Fibroblast of the aortic adventitia (primary cell): ENCODE measurements at regions not wholly inside any gene's neighbourhood (a gene's known extent, or its start where the extent isn't known, plus 50 kb on each side); places are given as distances from the start of the nearest gene placed in this dataset.

Experiments used
- DNase-seq: peaks from one replicate; pipeline ENCODE4 v3.0.0-alpha.2; 2010; ENCODE audit warnings: low read depth
- H3K4me3 ChIP-seq: 2 replicates; pipeline ENCODE4 v1.5.1; 2011; ENCODE audit warnings: low read depth, mild to moderate bottlenecking, control low read depth, low read length, moderate library complexity
- TF ChIP-seq, protein P1 (sequence below): IDR thresholded peaks from 2 replicates; pipeline ENCODE4 v1.5.1; 2011; ENCODE audit warnings: mild to moderate bottlenecking, low read length, control low read depth, inconsistent platforms; ENCODE audit not compliant: insufficient read depth

DNA sequence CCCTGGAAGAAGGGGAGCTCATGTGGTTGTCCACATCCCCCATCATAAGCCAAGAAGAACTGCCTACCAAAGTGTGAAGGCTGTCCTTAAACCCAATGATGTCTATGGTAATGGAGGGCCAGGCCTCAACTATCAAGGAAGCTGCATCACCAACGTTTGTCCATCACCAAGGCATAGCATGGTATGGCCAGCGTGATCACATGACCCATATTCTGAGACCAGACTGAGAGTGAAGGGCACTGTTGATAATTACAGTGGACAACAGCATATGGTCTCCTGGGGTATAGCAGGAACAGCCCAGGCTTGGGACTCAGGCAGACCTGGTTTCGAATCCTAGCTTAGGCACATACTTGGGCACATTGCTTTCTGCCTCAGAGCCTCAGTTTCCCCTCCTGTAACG, 218.2 kb upstream of the RREB1 start:
- no peak for DNase-seq
- H3K4me3 ChIP-seq = no peak overlapping the region
- TF ChIP-seq, protein P1, sequence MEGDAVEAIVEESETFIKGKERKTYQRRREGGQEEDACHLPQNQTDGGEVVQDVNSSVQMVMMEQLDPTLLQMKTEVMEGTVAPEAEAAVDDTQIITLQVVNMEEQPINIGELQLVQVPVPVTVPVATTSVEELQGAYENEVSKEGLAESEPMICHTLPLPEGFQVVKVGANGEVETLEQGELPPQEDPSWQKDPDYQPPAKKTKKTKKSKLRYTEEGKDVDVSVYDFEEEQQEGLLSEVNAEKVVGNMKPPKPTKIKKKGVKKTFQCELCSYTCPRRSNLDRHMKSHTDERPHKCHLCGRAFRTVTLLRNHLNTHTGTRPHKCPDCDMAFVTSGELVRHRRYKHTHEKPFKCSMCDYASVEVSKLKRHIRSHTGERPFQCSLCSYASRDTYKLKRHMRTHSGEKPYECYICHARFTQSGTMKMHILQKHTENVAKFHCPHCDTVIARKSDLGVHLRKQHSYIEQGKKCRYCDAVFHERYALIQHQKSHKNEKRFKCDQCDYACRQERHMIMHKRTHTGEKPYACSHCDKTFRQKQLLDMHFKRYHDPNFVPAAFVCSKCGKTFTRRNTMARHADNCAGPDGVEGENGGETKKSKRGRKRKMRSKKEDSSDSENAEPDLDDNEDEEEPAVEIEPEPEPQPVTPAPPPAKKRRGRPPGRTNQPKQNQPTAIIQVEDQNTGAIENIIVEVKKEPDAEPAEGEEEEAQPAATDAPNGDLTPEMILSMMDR = no peak

DNA sequence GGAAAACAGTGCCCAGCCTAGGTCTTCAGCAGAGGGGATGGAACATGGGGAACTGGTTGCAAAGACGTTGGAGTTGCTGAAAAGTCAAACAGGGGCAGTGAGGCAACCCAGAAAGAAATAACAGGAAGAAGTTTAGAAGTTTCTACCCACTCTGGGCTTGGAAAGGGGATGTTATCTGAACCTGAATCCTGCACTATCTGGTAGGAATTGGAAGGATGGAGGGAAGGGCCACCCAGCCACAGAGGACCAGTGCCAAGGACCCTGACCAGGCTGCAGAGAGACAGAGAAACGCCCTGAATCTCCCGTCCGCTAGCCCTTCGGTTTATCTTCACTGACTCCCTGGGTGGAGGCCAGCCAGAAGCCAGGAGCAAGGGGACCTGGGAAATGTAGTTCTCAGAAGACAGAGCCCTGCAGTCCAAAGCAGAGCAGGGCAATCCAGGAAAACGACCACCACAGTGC, 217.3 kb upstream of the RREB1 start:
- TF ChIP-seq, protein P1 = no peak
- no peak overlapping the region for H3K4me3 ChIP-seq
- DNase-seq = peak; percentile 19

DNA sequence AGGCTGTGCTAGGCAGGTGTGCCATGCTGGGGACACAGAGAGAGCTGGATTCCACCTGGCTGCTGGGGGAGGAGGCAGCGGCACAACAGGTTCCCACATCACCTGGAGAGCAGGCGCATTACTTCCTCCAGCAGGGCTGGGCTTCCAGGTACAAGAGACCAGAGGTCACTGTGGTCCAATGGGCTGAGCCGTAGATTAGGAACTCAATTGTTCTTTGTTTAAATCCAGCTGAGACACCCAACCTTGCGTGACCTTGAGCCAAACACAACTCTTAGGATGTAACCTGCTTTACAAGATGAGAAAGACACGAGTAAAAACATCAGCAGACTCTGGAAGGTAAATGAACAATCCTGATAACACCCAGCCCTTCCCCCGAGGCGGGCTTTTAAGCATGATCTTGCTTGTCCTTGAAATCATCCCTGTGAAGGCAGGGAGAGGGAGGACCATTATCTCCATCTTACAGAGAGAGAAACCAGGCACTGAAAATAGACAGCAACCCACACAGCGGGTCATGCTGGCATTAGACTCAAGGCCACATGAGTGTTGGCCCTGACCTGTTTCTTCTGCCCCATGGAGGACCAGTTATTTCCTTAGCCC, 216.5 kb upstream of the RREB1 start:
- no peak for DNase-seq
- no peak overlapping the region for H3K4me3 ChIP-seq
- TF ChIP-seq, protein P1 = no peak

DNA sequence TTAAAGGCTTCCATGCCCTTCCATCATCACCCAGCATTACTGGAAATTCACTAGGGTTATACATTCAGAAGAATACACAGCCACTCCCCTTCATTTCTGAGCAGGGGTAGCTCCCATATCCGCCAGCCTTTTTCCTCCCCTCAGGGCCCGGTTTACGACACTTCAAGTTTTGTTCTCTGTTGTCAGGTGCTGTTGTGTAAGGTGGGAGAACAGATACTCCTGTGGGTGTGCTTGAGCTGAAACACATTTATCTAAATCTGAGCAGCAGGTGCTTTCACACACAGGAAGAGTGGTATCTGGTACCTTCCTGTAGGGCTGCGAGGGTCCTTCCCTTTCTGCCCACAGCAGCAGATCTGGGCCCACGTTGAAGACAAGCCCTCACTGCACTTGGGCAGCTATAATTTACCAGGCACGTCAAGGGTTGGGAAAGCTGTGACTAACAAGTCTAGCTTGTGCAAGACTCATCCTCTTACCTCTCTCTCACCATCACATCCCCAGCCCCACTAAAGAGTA, 215.8 kb upstream of the RREB1 start:
- H3K4me3 ChIP-seq = no peak overlapping the region
- DNase-seq = no peak
- TF ChIP-seq, protein P1 = no peak

DNA sequence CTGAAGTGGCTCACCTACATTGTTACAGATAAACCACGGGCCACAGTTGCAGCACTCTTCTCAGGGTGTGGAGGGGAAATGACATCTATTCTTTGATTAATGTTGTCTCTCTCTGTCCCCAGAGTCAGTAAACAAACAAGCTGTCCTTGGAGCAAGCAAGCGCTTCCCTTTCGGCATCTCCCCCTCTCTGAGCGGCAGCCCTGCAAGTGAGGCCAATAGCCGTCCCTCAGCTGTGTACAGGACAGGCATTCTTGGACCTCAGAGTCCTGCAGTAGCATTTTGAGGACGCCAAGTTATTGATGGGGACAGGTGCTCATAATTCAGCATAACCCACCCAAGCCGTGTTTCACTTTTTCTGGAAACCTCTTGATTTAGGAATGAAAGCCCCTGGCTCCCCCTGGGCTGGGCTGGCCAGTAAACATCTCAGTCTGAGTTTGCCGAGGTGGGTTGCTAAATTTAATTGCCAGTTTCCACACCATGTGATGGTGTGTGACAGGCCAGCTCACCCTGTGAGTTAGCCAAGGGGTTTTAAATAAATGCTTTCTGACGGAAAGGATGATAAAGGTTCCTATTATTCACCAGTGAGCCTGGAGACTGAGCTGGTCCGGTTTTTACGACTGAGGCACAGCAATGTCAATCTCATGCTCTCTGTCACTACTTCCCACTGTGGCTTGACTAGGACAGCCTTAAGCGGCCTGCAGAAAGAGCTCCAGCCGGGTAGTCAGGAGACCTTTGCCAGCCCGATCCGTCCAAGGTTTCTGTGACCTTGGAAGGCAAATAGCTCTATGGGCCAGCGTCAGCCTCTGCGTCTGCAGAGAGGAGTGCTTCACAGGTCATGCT, 214.8 kb upstream of the RREB1 start:
- no peak overlapping the region for H3K4me3 ChIP-seq
- DNase-seq = no peak
- TF ChIP-seq, protein P1 = no peak

DNA sequence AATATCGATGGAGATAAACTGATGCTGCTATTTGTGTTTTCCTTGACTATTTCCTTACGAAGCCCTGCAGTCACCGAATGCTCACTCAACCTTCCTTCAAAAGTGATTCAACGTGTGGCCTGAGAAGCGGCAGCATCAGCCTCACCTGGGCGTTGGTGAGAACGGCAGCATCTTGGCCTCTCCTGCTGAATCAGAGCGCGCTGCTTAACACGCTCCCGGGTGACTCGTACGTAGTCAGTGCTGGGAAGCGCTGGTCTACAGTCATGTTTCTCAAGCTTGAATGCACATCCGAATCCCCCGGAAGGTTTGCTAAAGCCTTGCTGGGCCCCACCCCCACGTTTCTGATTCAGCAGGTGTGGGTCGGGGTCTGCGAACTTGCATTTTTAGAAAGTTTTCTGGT, 214.1 kb upstream of the RREB1 start:
- DNase-seq = no peak
- no peak overlapping the region for H3K4me3 ChIP-seq
- TF ChIP-seq, protein P1 = no peak
